ENCODE measurements at regions not wholly inside any gene's neighbourhood (a gene's known extent, or its start where the extent isn't known, plus 50 kb on each side); places are given as distances from the start of the nearest gene placed in this dataset.

GRCh38 chr12:92458996-92459395 is 243.8 kb upstream of the PLEKHG7 start:
- Histone ChIP-seq H3K27ac (ENCODE audit: low read length) (no peak overlapping the region), H3K4me3 (ENCODE audit: low read length) (no peak overlapping the region), H3K36me3 (ENCODE audit: control insufficient read depth, insufficient read depth, low read length) (no peaks in the 10 kb centered on the region), H3K9me3 (replicated peaks; ENCODE audit: control insufficient read depth, low read depth, low read length) (no peaks in the 10 kb centered on the region), H3K4me1 (ENCODE audit: control insufficient read depth, insufficient read depth, low read length) (no peaks in the 10 kb centered on the region), H3K27me3 (ENCODE audit: control insufficient read depth, insufficient read depth, low read length) (no peaks in the 10 kb centered on the region)
- no peak for DNase-seq
- 100% methylated on average over 1 of the region's 4 CpGs for WGBS (ENCODE audit: insufficient coverage)

- no peaks in the 10 kb centered on the region for H3K27me3 ChIP-seq (ENCODE audit: control insufficient read depth, insufficient read depth, low read length)
- no peaks in the 10 kb centered on the region for H3K9me3 ChIP-seq (replicated peaks; ENCODE audit: control insufficient read depth, low read depth, low read length)
- DNase-seq, result no peak
- no peak overlapping the region for H3K4me3 ChIP-seq (ENCODE audit: low read length)
- no peaks in the 10 kb centered on the region for H3K4me1 ChIP-seq (ENCODE audit: control insufficient read depth, insufficient read depth, low read length)
- no peak overlapping the region for H3K27ac ChIP-seq (ENCODE audit: low read length)
- WGBS (ENCODE audit: insufficient coverage), result no CpG with 5 or more reads among the region's 4 CpGs
- H3K36me3 ChIP-seq (ENCODE audit: control insufficient read depth, insufficient read depth, low read length), result no peaks in the 10 kb centered on the region
Measured at GRCh38 chr12:92457458-92458180, 245.2 kb upstream of the PLEKHG7 start.

- Histone ChIP-seq H3K9me3 (replicated peaks; ENCODE audit: control insufficient read depth, low read depth, low read length) (peaks cover 5% of the 10 kb centered on the region), H3K36me3 (ENCODE audit: control insufficient read depth, insufficient read depth, low read length) (no peaks in the 10 kb centered on the region), H3K27ac (ENCODE audit: low read length) (no peak overlapping the region), H3K27me3 (ENCODE audit: control insufficient read depth, insufficient read depth, low read length) (no peaks in the 10 kb centered on the region), H3K4me3 (ENCODE audit: low read length) (no peak overlapping the region), H3K4me1 (ENCODE audit: control insufficient read depth, insufficient read depth, low read length) (no peaks in the 10 kb centered on the region)
- DNase-seq, result no peak
Measured at GRCh38 chr12:92452763-92453162, 250.0 kb upstream of the PLEKHG7 start.

GRCh38 chr12:92446083-92446460 is 256.7 kb upstream of the PLEKHG7 start:
- H3K4me3 ChIP-seq (ENCODE audit: low read length), result no peak overlapping the region
- H3K36me3 ChIP-seq (ENCODE audit: control insufficient read depth, insufficient read depth, low read length), result no peaks in the 10 kb centered on the region
- H3K4me1 ChIP-seq (ENCODE audit: control insufficient read depth, insufficient read depth, low read length), result peaks cover 16% of the 10 kb centered on the region
- no peaks in the 10 kb centered on the region for H3K27me3 ChIP-seq (ENCODE audit: control insufficient read depth, insufficient read depth, low read length)
- H3K27ac ChIP-seq (ENCODE audit: low read length), result peak overlapping the region; percentile 64
- H3K9me3 ChIP-seq (replicated peaks; ENCODE audit: control insufficient read depth, low read depth, low read length), result peaks cover under 1% of the 10 kb centered on the region
- no CpG with 5 or more reads among the region's 1 CpG for WGBS (ENCODE audit: insufficient coverage)
- no peak for DNase-seq

GRCh38 chr12:92445253-92446082 is 257.3 kb upstream of the PLEKHG7 start:
- DNase-seq, result peak; percentile 84
- Histone ChIP-seq H3K36me3 (ENCODE audit: control insufficient read depth, insufficient read depth, low read length) (no peaks in the 10 kb centered on the region), H3K4me3 (ENCODE audit: low read length) (no peak overlapping the region), H3K27me3 (ENCODE audit: control insufficient read depth, insufficient read depth, low read length) (no peaks in the 10 kb centered on the region), H3K4me1 (ENCODE audit: control insufficient read depth, insufficient read depth, low read length) (peaks cover 16% of the 10 kb centered on the region), H3K9me3 (replicated peaks; ENCODE audit: control insufficient read depth, low read depth, low read length) (no peaks in the 10 kb centered on the region), H3K27ac (ENCODE audit: low read length) (peak overlapping the region; percentile 64)
- WGBS (ENCODE audit: insufficient coverage), result 39% methylated on average over 10 of the region's 10 CpGs

GRCh38 chr12:92444763-92445162 is 258.0 kb upstream of the PLEKHG7 start:
- peaks cover 16% of the 10 kb centered on the region for H3K4me1 ChIP-seq (ENCODE audit: control insufficient read depth, insufficient read depth, low read length)
- peak; percentile 76 for DNase-seq
- H3K27me3 ChIP-seq (ENCODE audit: control insufficient read depth, insufficient read depth, low read length), result no peaks in the 10 kb centered on the region
- H3K36me3 ChIP-seq (ENCODE audit: control insufficient read depth, insufficient read depth, low read length), result no peaks in the 10 kb centered on the region
- H3K9me3 ChIP-seq (replicated peaks; ENCODE audit: control insufficient read depth, low read depth, low read length), result no peaks in the 10 kb centered on the region
- H3K27ac ChIP-seq (ENCODE audit: low read length), result peak overlapping the region; percentile 64
- H3K4me3 ChIP-seq (ENCODE audit: low read length), result no peak overlapping the region
- 78% methylated on average over 9 of the region's 9 CpGs for WGBS (ENCODE audit: insufficient coverage)

GRCh38 chr12:92442782-92443181 is 260.0 kb upstream of the PLEKHG7 start:
- no peaks in the 10 kb centered on the region for H3K27me3 ChIP-seq (ENCODE audit: control insufficient read depth, insufficient read depth, low read length)
- H3K9me3 ChIP-seq (replicated peaks; ENCODE audit: control insufficient read depth, low read depth, low read length), result no peaks in the 10 kb centered on the region
- no peak overlapping the region for H3K27ac ChIP-seq (ENCODE audit: low read length)
- no peak overlapping the region for H3K4me3 ChIP-seq (ENCODE audit: low read length)
- peak; percentile 30 for DNase-seq
- WGBS (ENCODE audit: insufficient coverage), result no CpG with 5 or more reads among the region's 3 CpGs
- H3K36me3 ChIP-seq (ENCODE audit: control insufficient read depth, insufficient read depth, low read length), result no peaks in the 10 kb centered on the region
- peaks cover 16% of the 10 kb centered on the region for H3K4me1 ChIP-seq (ENCODE audit: control insufficient read depth, insufficient read depth, low read length)

GRCh38 chr12:92440072-92440471 is 262.7 kb upstream of the PLEKHG7 start:
- H3K9me3 ChIP-seq (replicated peaks; ENCODE audit: control insufficient read depth, low read depth, low read length), result no peaks in the 10 kb centered on the region
- H3K4me3 ChIP-seq (ENCODE audit: low read length), result no peak overlapping the region
- H3K36me3 ChIP-seq (ENCODE audit: control insufficient read depth, insufficient read depth, low read length), result no peaks in the 10 kb centered on the region
- no CpG with 5 or more reads among the region's 4 CpGs for WGBS (ENCODE audit: insufficient coverage)
- no peak for DNase-seq
- peaks cover 8% of the 10 kb centered on the region for H3K4me1 ChIP-seq (ENCODE audit: control insufficient read depth, insufficient read depth, low read length)
- no peak overlapping the region for H3K27ac ChIP-seq (ENCODE audit: low read length)
- H3K27me3 ChIP-seq (ENCODE audit: control insufficient read depth, insufficient read depth, low read length), result no peaks in the 10 kb centered on the region

GRCh38 chr12:92439420-92439805 is 263.4 kb upstream of the PLEKHG7 start:
- Histone ChIP-seq H3K27me3 (ENCODE audit: control insufficient read depth, insufficient read depth, low read length) (no peaks in the 10 kb centered on the region), H3K27ac (ENCODE audit: low read length) (no peak overlapping the region), H3K4me3 (ENCODE audit: low read length) (no peak overlapping the region), H3K36me3 (ENCODE audit: control insufficient read depth, insufficient read depth, low read length) (no peaks in the 10 kb centered on the region), H3K4me1 (ENCODE audit: control insufficient read depth, insufficient read depth, low read length) (peaks cover 3% of the 10 kb centered on the region), H3K9me3 (replicated peaks; ENCODE audit: control insufficient read depth, low read depth, low read length) (no peaks in the 10 kb centered on the region)
- no CpG with 5 or more reads among the region's 1 CpG for WGBS (ENCODE audit: insufficient coverage)
- DNase-seq, result peak; percentile 45

- Histone ChIP-seq H3K4me1 (ENCODE audit: control insufficient read depth, insufficient read depth, low read length) (peaks cover 3% of the 10 kb centered on the region), H3K27ac (ENCODE audit: low read length) (no peak overlapping the region), H3K27me3 (ENCODE audit: control insufficient read depth, insufficient read depth, low read length) (no peaks in the 10 kb centered on the region), H3K36me3 (ENCODE audit: control insufficient read depth, insufficient read depth, low read length) (no peaks in the 10 kb centered on the region), H3K9me3 (replicated peaks; ENCODE audit: control insufficient read depth, low read depth, low read length) (no peaks in the 10 kb centered on the region), H3K4me3 (ENCODE audit: low read length) (no peak overlapping the region)
- DNase-seq, result no peak
- no CpG with 5 or more reads among the region's 4 CpGs for WGBS (ENCODE audit: insufficient coverage)
Measured at GRCh38 chr12:92438641-92439419, 264.0 kb upstream of the PLEKHG7 start.

Data from muscle of leg (tissue), 3 donors.